ENCODE measurements at regions not wholly inside any gene's neighbourhood (a gene's known extent, or its start where the extent isn't known, plus 50 kb on each side); places are given as distances from the start of the nearest gene placed in this dataset.

GRCh38 chr17:77826132-77826873 lies 132.2 kb upstream of the TNRC6C start:
- WGBS, 2 donors, result 60 to 61% methylated on average over 8 of the region's 8 CpGs
- no peaks in the 10 kb centered on the region for H3K4me1 ChIP-seq
- peak in 1 of 6 donors; percentile 43 for DNase-seq
- intact Hi-C loops (cut with DNase I), result no loop called here
- no peaks in the 10 kb centered on the region for H3K36me3 ChIP-seq
- no peak overlapping the region for H3K27ac ChIP-seq
- no peaks in the 10 kb centered on the region for H3K27me3 ChIP-seq
- no peak overlapping the region for H3K4me3 ChIP-seq
- no peak for ATAC-seq
- no peak for TF ChIP-seq CTCF (IDR thresholded peaks at IDR 0.05)
- no peaks in the 10 kb centered on the region for H3K9me3 ChIP-seq
- FAIRE-seq, result no peak

GRCh38 chr17:77827039-77827438 lies 131.5 kb upstream of the TNRC6C start:
- no peaks in the 10 kb centered on the region for H3K9me3 ChIP-seq
- H3K36me3 ChIP-seq, result no peaks in the 10 kb centered on the region
- intact Hi-C loops (cut with DNase I), result no loop called here
- H3K4me3 ChIP-seq, result no peak overlapping the region
- ATAC-seq (no peak), DNase-seq (peak in 1 of 6 donors; percentile 40), FAIRE-seq (no peak)
- no peaks in the 10 kb centered on the region for H3K4me1 ChIP-seq
- WGBS, 2 donors, result 53 to 60% methylated on average over 7 of the region's 7 CpGs
- no peaks in the 10 kb centered on the region for H3K27me3 ChIP-seq
- H3K27ac ChIP-seq, result no peak overlapping the region
- TF ChIP-seq CTCF (IDR thresholded peaks at IDR 0.05), result no peak

- no peaks in the 10 kb centered on the region for H3K9me3 ChIP-seq
- FAIRE-seq (no peak), ATAC-seq (no peak), DNase-seq (peak in 1 of 6 donors; percentile 41)
- H3K4me3 ChIP-seq, result no peak overlapping the region
- no peaks in the 10 kb centered on the region for H3K27me3 ChIP-seq
- no peaks in the 10 kb centered on the region for H3K36me3 ChIP-seq
- H3K27ac ChIP-seq, result no peak overlapping the region
- TF ChIP-seq CTCF (IDR thresholded peaks at IDR 0.05), result no peak
- intact Hi-C loops (cut with DNase I), result no loop called here
- WGBS, 2 donors, result 53 to 54% methylated on average over 5 of the region's 5 CpGs
- H3K4me1 ChIP-seq, result no peaks in the 10 kb centered on the region
These were observed 131.0 kb upstream of the TNRC6C start for GRCh38 chr17:77827511-77827910.

GRCh38 chr17:77828749-77829539 lies 129.6 kb upstream of the TNRC6C start:
- no peak overlapping the region for H3K27ac ChIP-seq
- no peak for TF ChIP-seq CTCF (IDR thresholded peaks at IDR 0.05)
- H3K4me3 ChIP-seq, result no peak overlapping the region
- H3K9me3 ChIP-seq, result no peaks in the 10 kb centered on the region
- H3K4me1 ChIP-seq, result no peaks in the 10 kb centered on the region
- H3K36me3 ChIP-seq, result no peaks in the 10 kb centered on the region
- ATAC-seq (no peak), FAIRE-seq (no peak), DNase-seq (peak in 1 of 6 donors; percentile 27)
- no peaks in the 10 kb centered on the region for H3K27me3 ChIP-seq
- intact Hi-C loops (cut with DNase I), result no loop called here
- 70 to 81% methylated on average over 20 to 21 of the region's 21 CpGs for WGBS, 2 donors

All from pancreas (tissue), 10 donors.